ENCODE measurements at regions not wholly inside any gene's neighbourhood (a gene's known extent, or its start where the extent isn't known, plus 50 kb on each side); places are given as distances from the start of the nearest gene placed in this dataset.

- Histone ChIP-seq H3K4me3 (ENCODE audit: insufficient read depth in 1 of 2, low read depth in 1 of 2, low read length in 2 of 2) (no peak overlapping the region), H2AK5ac (ENCODE audit: low read length, severe bottlenecking) (no peak overlapping the region), H3K4me1 (ENCODE audit: control insufficient read depth, insufficient read depth, low read depth, low read length) (peaks cover 30% of the 10 kb centered on the region), H2BK120ac (ENCODE audit: low read depth, low read length) (no peak overlapping the region), H2BK5ac (ENCODE audit: low read depth, low read length, poor library complexity, severe bottlenecking) (no peak overlapping the region), H2BK12ac (ENCODE audit: low read length in 2 of 2) (no peak overlapping the region), H3K36me3 (ENCODE audit: control insufficient read depth in 1 of 2, insufficient read depth in 2 of 2, low read depth in 1 of 2, low read length in 2 of 2) (no peaks in the 10 kb centered on the region), H2AFZ (ENCODE audit: low read depth, low read length) (no peak overlapping the region), H3K9ac (ENCODE audit: low read length) (no peak overlapping the region), H3K4me2 (ENCODE audit: low read length, poor library complexity, severe bottlenecking) (no peak overlapping the region), H2BK15ac (ENCODE audit: low read depth, poor library complexity, severe bottlenecking) (no peak overlapping the region), H3K27ac (ENCODE audit: low read length, poor library complexity, severe bottlenecking) (no peak overlapping the region), H3K14ac (ENCODE audit: low read length in 2 of 2) (no peak overlapping the region), H3K27me3 (ENCODE audit: control insufficient read depth in 1 of 2, insufficient read depth in 1 of 2, low read length in 2 of 2) (peaks cover 13 to 15% of the 10 kb centered on the region in 2 experiments), H4K91ac (ENCODE audit: low read length) (no peak overlapping the region), H3K23ac (ENCODE audit: low read length in 2 of 2) (no peak overlapping the region), H3K18ac (ENCODE audit: low read depth in 1 of 2, low read length in 2 of 2) (no peak overlapping the region), H3K79me1 (replicated peaks; ENCODE audit: low read length, poor library complexity, severe bottlenecking) (no peaks in the 10 kb centered on the region), H3K4ac (ENCODE audit: low read depth in 1 of 2, low read length in 2 of 2) (no peak overlapping the region), H4K8ac (ENCODE audit: low read length) (no peak overlapping the region), H3K9me3 (ENCODE audit: control insufficient read depth, low read length) (no peaks in the 10 kb centered on the region)
- 81% methylated on average over 21 of the region's 21 CpGs for WGBS
- no peak for DNase-seq
These were observed 53.8 kb upstream of the SORCS2 start for GRCh38 chr4:7138223-7139166.

GRCh38 chr4:7137326-7138200 lies 54.8 kb upstream of the SORCS2 start:
- no peak overlapping the region for H4K91ac ChIP-seq (ENCODE audit: low read length)
- peaks cover 30% of the 10 kb centered on the region for H3K4me1 ChIP-seq (ENCODE audit: control insufficient read depth, insufficient read depth, low read depth, low read length)
- no peak overlapping the region for H4K8ac ChIP-seq (ENCODE audit: low read length)
- no peak overlapping the region for H3K4ac ChIP-seq (ENCODE audit: low read depth in 1 of 2, low read length in 2 of 2)
- H2AK5ac ChIP-seq (ENCODE audit: low read length, severe bottlenecking): no peak overlapping the region
- H3K27me3 ChIP-seq (ENCODE audit: control insufficient read depth in 1 of 2, insufficient read depth in 1 of 2, low read length in 2 of 2): peaks cover 13 to 15% of the 10 kb centered on the region in 2 experiments
- peaks cover 4% of the 10 kb centered on the region for H3K9me3 ChIP-seq (ENCODE audit: control insufficient read depth, low read length)
- no peaks in the 10 kb centered on the region for H3K36me3 ChIP-seq (ENCODE audit: control insufficient read depth in 1 of 2, insufficient read depth in 2 of 2, low read depth in 1 of 2, low read length in 2 of 2)
- H3K79me1 ChIP-seq (replicated peaks; ENCODE audit: low read length, poor library complexity, severe bottlenecking): no peaks in the 10 kb centered on the region
- H2BK15ac ChIP-seq (ENCODE audit: low read depth, poor library complexity, severe bottlenecking): no peak overlapping the region
- H3K4me2 ChIP-seq (ENCODE audit: low read length, poor library complexity, severe bottlenecking): no peak overlapping the region
- no peak overlapping the region for H2BK120ac ChIP-seq (ENCODE audit: low read depth, low read length)
- 91% methylated on average over 30 of the region's 30 CpGs for WGBS
- H3K27ac ChIP-seq (ENCODE audit: low read length, poor library complexity, severe bottlenecking): no peak overlapping the region
- H2AFZ ChIP-seq (ENCODE audit: low read depth, low read length): no peak overlapping the region
- DNase-seq: no peak
- no peak overlapping the region for H3K18ac ChIP-seq (ENCODE audit: low read depth in 1 of 2, low read length in 2 of 2)
- no peak overlapping the region for H3K14ac ChIP-seq (ENCODE audit: low read length in 2 of 2)
- H2BK12ac ChIP-seq (ENCODE audit: low read length in 2 of 2): no peak overlapping the region
- no peak overlapping the region for H3K9ac ChIP-seq (ENCODE audit: low read length)
- H2BK5ac ChIP-seq (ENCODE audit: low read depth, low read length, poor library complexity, severe bottlenecking): no peak overlapping the region
- no peak overlapping the region for H3K23ac ChIP-seq (ENCODE audit: low read length in 2 of 2)
- no peak overlapping the region for H3K4me3 ChIP-seq (ENCODE audit: insufficient read depth in 1 of 2, low read depth in 1 of 2, low read length in 2 of 2)

- H2BK12ac ChIP-seq (ENCODE audit: low read length in 2 of 2): no peak overlapping the region
- no peak overlapping the region for H3K18ac ChIP-seq (ENCODE audit: low read depth in 1 of 2, low read length in 2 of 2)
- no peak overlapping the region for H3K9ac ChIP-seq (ENCODE audit: low read length)
- peaks cover 13 to 15% of the 10 kb centered on the region in 2 experiments for H3K27me3 ChIP-seq (ENCODE audit: control insufficient read depth in 1 of 2, insufficient read depth in 1 of 2, low read length in 2 of 2)
- H3K23ac ChIP-seq (ENCODE audit: low read length in 2 of 2): no peak overlapping the region
- no peak overlapping the region for H3K4ac ChIP-seq (ENCODE audit: low read depth in 1 of 2, low read length in 2 of 2)
- no peak overlapping the region for H4K8ac ChIP-seq (ENCODE audit: low read length)
- no peak overlapping the region for H3K14ac ChIP-seq (ENCODE audit: low read length in 2 of 2)
- no peak overlapping the region for H2BK120ac ChIP-seq (ENCODE audit: low read depth, low read length)
- peaks cover 34% of the 10 kb centered on the region for H3K4me1 ChIP-seq (ENCODE audit: control insufficient read depth, insufficient read depth, low read depth, low read length)
- H2AFZ ChIP-seq (ENCODE audit: low read depth, low read length): no peak overlapping the region
- 67% methylated on average over 8 of the region's 9 CpGs for WGBS
- no peak overlapping the region for H2BK15ac ChIP-seq (ENCODE audit: low read depth, poor library complexity, severe bottlenecking)
- H3K27ac ChIP-seq (ENCODE audit: low read length, poor library complexity, severe bottlenecking): no peak overlapping the region
- H3K36me3 ChIP-seq (ENCODE audit: control insufficient read depth in 1 of 2, insufficient read depth in 2 of 2, low read depth in 1 of 2, low read length in 2 of 2): no peaks in the 10 kb centered on the region
- H3K4me3 ChIP-seq (ENCODE audit: insufficient read depth in 1 of 2, low read depth in 1 of 2, low read length in 2 of 2): no peak overlapping the region
- H3K4me2 ChIP-seq (ENCODE audit: low read length, poor library complexity, severe bottlenecking): no peak overlapping the region
- no peak overlapping the region for H2BK5ac ChIP-seq (ENCODE audit: low read depth, low read length, poor library complexity, severe bottlenecking)
- DNase-seq: no peak
- no peaks in the 10 kb centered on the region for H3K79me1 ChIP-seq (replicated peaks; ENCODE audit: low read length, poor library complexity, severe bottlenecking)
- peaks cover 6% of the 10 kb centered on the region for H3K9me3 ChIP-seq (ENCODE audit: control insufficient read depth, low read length)
- H4K91ac ChIP-seq (ENCODE audit: low read length): no peak overlapping the region
- peak overlapping the region; percentile 3 for H2AK5ac ChIP-seq (ENCODE audit: low read length, severe bottlenecking)
These were observed 56.0 kb upstream of the SORCS2 start for GRCh38 chr4:7136351-7136750.

GRCh38 chr4:7135389-7135746 lies 57.0 kb upstream of the SORCS2 start:
- 60% methylated on average over 13 of the region's 13 CpGs for WGBS
- Histone ChIP-seq H2AK5ac (ENCODE audit: low read length, severe bottlenecking) (no peak overlapping the region), H3K27ac (ENCODE audit: low read length, poor library complexity, severe bottlenecking) (peak overlapping the region; percentile 90), H3K4me2 (ENCODE audit: low read length, poor library complexity, severe bottlenecking) (no peak overlapping the region), H3K4me1 (ENCODE audit: control insufficient read depth, insufficient read depth, low read depth, low read length) (peaks cover 39% of the 10 kb centered on the region), H3K4me3 (ENCODE audit: insufficient read depth in 1 of 2, low read depth in 1 of 2, low read length in 2 of 2) (peak overlapping the region in 1 of 2 experiments; percentile 17), H2BK120ac (ENCODE audit: low read depth, low read length) (no peak overlapping the region), H3K23ac (ENCODE audit: low read length in 2 of 2) (no peak overlapping the region), H3K79me1 (replicated peaks; ENCODE audit: low read length, poor library complexity, severe bottlenecking) (no peaks in the 10 kb centered on the region), H3K4ac (ENCODE audit: low read depth in 1 of 2, low read length in 2 of 2) (no peak overlapping the region), H2BK5ac (ENCODE audit: low read depth, low read length, poor library complexity, severe bottlenecking) (peak overlapping the region; percentile 60), H3K36me3 (ENCODE audit: control insufficient read depth in 1 of 2, insufficient read depth in 2 of 2, low read depth in 1 of 2, low read length in 2 of 2) (no peaks in the 10 kb centered on the region), H4K8ac (ENCODE audit: low read length) (no peak overlapping the region), H3K9me3 (ENCODE audit: control insufficient read depth, low read length) (peaks cover 6% of the 10 kb centered on the region), H3K27me3 (ENCODE audit: control insufficient read depth in 1 of 2, insufficient read depth in 1 of 2, low read length in 2 of 2) (peaks cover 13 to 15% of the 10 kb centered on the region in 2 experiments), H3K9ac (ENCODE audit: low read length) (peak overlapping the region; percentile 47), H4K91ac (ENCODE audit: low read length) (peak overlapping the region; percentile 37), H3K18ac (ENCODE audit: low read depth in 1 of 2, low read length in 2 of 2) (no peak overlapping the region), H2BK12ac (ENCODE audit: low read length in 2 of 2) (no peak overlapping the region), H3K14ac (ENCODE audit: low read length in 2 of 2) (no peak overlapping the region), H2BK15ac (ENCODE audit: low read depth, poor library complexity, severe bottlenecking) (no peak overlapping the region), H2AFZ (ENCODE audit: low read depth, low read length) (no peak overlapping the region)
- no peak for DNase-seq

Measured in mesenchymal stem cell (in vitro differentiated cells and primary cell).